GM23338 (cell line): ENCODE measurements at regions not wholly inside any gene's neighbourhood (a gene's known extent, or its start where the extent isn't known, plus 50 kb on each side); places are given as distances from the start of the nearest gene placed in this dataset.

Experiments
- EZH2 ChIP-seq: fragments of 200-600 bp; sonication (generic); IDR thresholded peaks from one replicate; pipeline ENCODE4 v1.8.0; 2017; ENCODE audit warnings: antibody characterized with exemption, mild to moderate bottlenecking, low read depth; ENCODE audit not compliant: unreplicated experiment
- STAT1 ChIP-seq: IDR thresholded peaks from one replicate; pipeline ENCODE4 v1.6.1; 2016; ENCODE audit warnings: antibody characterized with exemption; ENCODE audit not compliant: unreplicated experiment
- ZNF331 ChIP-seq: fragments of 250-450 bp; sonication (Bioruptor Pico); IDR thresholded peaks from 2 replicates; pipeline ENCODE4 v1.5.0; 2020; ENCODE audit warnings: low read depth, mild to moderate bottlenecking, moderate library complexity
- TF ChIP-seq, protein P1 (sequence below), 2 experiments: fragments of 200-600 bp in 1 of 2; sonication (generic) in 1 of 2; conservative IDR thresholded peaks; 2 replicates each; pipeline versions ENCODE4 v1.5.1 to v1.6.1; 2016 to 2017; ENCODE audit warnings: antibody characterized with exemption in 2 of 2, low read depth in 2 of 2, mild to moderate bottlenecking in 2 of 2, moderate library complexity in 1 of 2

- TF ChIP-seq, protein P1, sequence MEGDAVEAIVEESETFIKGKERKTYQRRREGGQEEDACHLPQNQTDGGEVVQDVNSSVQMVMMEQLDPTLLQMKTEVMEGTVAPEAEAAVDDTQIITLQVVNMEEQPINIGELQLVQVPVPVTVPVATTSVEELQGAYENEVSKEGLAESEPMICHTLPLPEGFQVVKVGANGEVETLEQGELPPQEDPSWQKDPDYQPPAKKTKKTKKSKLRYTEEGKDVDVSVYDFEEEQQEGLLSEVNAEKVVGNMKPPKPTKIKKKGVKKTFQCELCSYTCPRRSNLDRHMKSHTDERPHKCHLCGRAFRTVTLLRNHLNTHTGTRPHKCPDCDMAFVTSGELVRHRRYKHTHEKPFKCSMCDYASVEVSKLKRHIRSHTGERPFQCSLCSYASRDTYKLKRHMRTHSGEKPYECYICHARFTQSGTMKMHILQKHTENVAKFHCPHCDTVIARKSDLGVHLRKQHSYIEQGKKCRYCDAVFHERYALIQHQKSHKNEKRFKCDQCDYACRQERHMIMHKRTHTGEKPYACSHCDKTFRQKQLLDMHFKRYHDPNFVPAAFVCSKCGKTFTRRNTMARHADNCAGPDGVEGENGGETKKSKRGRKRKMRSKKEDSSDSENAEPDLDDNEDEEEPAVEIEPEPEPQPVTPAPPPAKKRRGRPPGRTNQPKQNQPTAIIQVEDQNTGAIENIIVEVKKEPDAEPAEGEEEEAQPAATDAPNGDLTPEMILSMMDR (conservative IDR thresholded peaks at IDR 0.05; ENCODE audit: low read depth in 2 of 2), result no peak
- TF ChIP-seq STAT1 (no peak), ZNF331 (CRISPR knock-in tag) (no peak), EZH2 (no peak)
These were observed 132.6 kb upstream of the CST7 start for GRCh38 chr20:24816431-24816830.
